OCI-LY3 (cell line): ENCODE measurements at regions not wholly inside any gene's neighbourhood (a gene's known extent, or its start where the extent isn't known, plus 50 kb on each side); places are given as distances from the start of the nearest gene placed in this dataset.

Experiments
- EZH2phosphoT487 ChIP-seq: fragments of 200-600 bp; shearing (Covaris generic); IDR thresholded peaks from 2 replicates; pipeline ENCODE4 v1.6.1; 2018; ENCODE audit warnings: antibody characterized with exemption, mixed run types, low read depth
- TF ChIP-seq, protein P1 (sequence below): fragments of 200-600, 300-600 bp; sonication (generic); IDR thresholded peaks from 2 replicates; pipeline ENCODE4 v1.5.1; 2014; ENCODE audit warnings: antibody characterized with exemption, low read length, low read depth

- TF ChIP-seq, protein P1, sequence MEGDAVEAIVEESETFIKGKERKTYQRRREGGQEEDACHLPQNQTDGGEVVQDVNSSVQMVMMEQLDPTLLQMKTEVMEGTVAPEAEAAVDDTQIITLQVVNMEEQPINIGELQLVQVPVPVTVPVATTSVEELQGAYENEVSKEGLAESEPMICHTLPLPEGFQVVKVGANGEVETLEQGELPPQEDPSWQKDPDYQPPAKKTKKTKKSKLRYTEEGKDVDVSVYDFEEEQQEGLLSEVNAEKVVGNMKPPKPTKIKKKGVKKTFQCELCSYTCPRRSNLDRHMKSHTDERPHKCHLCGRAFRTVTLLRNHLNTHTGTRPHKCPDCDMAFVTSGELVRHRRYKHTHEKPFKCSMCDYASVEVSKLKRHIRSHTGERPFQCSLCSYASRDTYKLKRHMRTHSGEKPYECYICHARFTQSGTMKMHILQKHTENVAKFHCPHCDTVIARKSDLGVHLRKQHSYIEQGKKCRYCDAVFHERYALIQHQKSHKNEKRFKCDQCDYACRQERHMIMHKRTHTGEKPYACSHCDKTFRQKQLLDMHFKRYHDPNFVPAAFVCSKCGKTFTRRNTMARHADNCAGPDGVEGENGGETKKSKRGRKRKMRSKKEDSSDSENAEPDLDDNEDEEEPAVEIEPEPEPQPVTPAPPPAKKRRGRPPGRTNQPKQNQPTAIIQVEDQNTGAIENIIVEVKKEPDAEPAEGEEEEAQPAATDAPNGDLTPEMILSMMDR = no peak
- no peak for TF ChIP-seq EZH2phosphoT487
Observed at GRCh38 chr22:22783575-22783974, 104.0 kb upstream of the IGLL5 start.
